ENCODE measurements at regions not wholly inside any gene's neighbourhood (a gene's known extent, or its start where the extent isn't known, plus 50 kb on each side); places are given as distances from the start of the nearest gene placed in this dataset.

DNA sequence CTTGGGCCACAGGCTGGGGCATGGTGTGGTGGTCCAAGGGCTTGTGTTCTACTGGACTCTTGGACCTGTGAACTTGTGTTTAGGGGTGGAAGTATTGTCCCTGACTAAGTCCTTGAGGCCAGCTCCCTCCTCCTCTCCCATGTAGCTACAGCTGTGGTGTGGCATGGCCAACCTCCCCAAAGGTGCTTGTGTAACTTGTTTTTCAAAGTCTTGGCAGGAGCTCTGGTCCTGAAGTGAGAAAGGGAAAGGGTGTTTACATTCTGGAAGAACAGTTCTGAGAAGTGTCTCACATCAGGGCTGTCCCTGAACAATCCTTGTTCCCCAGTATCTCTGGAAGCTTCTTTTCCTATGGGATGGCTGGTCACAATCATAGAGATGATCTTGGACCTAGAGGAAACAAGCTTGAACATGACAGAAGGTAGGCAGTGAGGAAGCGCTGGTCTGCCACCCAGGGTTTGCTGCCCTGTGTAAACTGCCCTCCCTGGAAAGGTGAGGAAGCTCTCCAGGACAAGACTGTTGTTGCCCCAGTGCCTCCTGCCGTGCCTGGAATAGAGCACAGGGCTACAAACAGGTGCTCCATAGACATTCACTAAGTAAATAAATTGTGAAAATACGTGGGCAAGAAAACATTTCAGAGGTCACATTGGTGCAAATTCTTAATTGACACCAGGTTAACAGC is 64.6 kb upstream of the KLF9 start:
- DNase-seq = no peak

DNA sequence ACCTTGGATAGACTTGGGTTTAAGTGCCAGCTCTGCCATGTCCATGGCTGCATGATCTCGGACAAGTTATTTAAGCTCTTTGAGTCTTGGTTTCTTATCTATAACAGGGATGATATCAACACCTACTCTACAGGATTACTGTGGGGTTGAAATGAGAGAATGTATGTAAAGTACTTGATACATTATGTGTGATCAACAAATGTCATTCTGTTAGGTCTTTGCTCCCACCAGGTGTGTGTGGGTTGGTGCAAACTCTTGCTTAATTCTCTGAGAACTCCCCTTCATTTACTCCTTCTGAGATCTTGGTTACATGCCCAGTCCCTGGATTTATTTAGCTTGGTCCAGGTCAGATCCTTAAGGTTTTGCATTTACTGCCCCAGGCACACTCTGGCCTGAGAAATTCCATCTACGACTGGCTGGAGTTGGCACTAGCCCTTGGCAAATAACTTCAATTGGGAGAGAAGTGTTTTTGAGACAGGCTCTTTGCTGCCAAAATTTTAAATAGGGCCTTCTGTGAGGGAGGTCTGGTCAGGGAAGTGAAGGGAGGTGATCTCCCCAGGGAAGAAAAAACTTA is 63.5 kb upstream of the KLF9 start:
- peak in 15 of 58 donors; percentile 5 to 73 (median 26) for DNase-seq

DNA sequence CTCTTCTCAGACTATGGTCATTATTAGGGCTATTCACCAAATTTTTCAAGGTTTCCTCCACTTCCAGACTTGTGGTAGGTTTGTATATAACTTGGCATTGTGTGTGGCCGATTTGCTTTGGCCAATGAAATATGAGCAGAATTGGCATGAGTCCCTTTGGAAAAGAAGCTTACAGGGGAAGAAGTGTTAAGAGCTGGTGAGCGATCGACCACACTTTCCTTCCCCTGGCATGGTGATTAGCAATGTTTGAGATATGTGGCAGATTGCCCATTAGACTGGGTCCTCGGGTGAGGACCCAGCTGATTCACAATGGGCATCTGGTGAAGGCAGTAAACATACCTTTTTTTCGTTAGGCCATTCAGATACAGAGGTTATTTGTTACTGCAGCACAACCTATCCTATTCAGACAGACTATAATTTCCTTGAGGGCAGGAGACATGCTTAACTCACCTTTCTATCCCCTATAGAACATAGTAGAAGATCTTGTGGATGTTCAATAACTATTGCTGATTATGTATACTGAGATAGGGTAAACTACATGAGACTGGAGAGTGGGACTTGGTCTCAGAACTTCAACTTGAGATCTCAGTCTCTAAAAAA is 62.8 kb upstream of the KLF9 start:
- DNase-seq = no peak

DNA sequence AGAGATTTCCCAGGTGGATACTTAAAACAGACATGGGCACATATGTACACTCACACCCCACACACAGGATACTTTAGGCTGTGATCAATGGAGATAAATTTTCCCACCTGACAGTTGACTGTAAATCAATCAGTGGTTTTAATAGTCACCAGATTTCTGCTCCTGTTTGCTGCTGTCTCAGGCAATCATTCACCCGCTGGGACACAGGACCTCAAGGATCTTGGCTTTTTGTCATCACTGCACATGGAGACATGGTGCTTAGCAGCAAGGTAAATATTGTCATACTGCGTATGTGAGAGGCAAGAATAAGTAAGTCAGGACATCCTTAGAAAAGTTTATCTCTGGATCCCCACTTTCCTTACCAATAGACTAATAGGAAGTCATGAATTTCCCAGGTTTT is 60.8 kb upstream of the KLF9 start:
- DNase-seq = no peak

DNA sequence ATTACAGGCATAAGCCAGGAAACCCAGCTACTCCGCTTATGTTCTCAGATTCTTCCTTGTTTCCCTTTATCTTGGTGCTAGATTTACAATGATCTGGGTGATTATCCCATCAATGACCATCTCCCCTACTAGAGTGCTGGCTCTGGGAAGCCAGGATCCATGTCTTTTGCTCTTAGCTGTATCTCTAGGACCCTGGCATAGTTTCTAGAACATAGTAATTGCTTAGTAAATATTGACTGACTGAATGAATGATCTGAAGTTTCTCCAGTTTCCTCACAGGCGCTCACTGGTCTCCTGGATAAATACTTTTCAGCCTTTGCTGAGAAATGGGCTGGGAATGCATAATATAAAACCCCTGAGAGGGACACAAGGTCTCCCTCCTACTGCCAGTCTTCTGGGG is 60.0 kb upstream of the KLF9 start:
- no peak for DNase-seq

DNA sequence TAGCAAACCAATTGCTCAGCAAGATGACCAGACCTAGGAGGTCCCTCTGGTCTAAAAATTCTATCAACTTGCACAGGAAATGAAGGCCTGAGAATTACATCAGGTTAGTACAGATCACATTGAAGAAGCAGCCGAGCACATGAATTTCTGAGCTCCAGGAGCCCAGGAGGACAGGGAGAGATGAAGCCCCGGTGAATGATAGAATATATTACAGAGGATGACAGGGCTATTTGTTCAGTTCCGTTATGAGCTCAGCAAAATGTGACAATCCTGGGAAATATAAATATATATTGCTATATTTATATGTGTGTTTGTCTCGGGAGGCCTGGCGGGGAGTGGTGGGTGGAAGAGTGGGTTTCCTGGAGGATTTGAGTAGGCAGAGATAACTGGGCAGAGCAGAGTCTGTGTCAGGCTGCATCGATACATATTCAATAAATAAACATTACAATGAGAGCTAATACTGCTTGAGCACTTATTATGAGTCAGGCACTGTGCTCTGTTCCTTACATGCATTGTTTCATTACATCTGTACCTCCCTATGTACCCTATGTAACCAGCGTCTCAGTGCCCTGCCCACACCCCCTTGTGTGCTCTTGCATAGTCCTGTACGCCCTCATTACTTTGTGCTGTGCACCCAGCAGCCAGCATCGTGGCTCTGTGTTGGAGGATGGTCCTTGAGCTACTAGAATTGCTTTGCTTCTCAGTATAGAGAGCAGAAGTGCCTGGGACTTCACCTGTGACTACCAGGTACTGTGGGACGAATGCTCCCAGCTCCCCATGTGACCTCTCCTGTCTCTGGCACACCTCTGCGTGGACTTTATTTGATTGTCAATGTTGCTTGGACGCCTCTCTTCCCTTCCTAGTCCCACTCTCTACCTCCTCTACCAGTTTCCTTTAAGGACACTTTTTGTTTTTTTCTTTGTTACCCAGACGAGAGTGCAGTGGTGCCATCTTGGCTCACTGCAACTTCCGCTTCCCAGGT is 58.1 kb upstream of the KLF9 start:
- no peak for DNase-seq

DNA sequence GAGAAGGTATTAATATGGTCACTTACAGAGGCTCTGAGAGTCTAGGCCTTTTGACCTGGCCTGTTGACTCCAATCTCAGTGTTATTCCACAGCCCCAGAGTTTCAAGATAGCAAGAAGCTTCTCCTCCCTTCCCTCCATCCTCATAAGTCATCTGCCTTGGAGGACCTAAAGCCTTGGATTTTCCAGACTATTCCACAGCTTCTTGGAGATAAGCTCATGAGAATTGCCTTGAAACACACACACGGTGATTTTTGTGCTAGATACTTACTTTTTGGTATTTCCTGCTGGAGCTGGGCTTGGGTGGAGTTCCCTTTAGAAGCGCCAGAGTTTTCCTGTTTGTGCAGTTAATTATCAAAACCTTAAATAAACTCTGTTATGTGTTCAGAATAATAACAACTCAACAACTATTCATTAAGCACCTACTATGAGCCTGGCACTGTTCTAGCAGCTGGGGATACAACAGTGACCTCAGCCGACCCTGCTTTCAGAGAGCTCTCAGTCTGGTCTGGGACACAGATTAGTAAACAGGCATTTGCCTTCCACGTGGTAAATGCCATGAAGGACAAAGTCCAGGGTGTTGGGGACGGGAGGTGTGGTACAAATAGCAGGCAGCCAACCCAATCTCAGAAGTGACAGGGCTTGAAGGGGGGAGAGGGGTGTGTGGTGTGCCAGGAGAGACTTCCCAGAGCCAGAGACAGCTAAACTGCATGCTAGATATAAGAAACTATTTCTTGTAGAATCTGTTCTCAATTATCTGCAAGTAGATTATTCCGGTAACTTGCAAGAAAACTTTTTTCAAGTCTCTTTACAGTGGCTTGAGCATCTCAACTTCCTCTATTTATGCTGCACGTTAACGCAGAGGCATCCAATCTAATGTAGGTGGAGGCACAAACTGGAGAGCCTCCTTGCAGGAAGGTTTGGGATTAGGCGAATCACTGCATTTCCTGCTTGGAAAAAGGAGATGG is 55.9 kb upstream of the KLF9 start:
- peak in 3 of 58 donors; percentile 7 to 43 (median 24) for DNase-seq

DNA sequence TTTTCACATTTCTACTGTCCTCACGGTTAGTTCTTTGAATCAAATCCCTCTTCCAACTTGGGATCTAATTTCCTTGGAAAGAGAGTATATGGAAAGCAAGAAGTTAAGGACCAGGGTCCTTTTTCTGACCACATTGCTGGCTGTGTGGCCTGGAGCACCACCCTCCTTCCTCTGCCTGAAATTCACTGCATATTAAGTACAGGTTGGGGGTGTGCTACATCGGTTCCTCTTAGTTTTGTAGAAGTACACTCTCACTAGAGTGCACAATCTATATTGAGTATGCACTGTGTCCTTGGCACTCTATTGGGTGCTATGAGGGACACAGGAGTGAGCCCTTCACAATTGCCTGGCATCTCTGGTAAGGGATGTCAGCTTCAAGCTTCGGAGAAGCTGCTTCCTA is 53.8 kb upstream of the KLF9 start:
- no peak for DNase-seq

DNA sequence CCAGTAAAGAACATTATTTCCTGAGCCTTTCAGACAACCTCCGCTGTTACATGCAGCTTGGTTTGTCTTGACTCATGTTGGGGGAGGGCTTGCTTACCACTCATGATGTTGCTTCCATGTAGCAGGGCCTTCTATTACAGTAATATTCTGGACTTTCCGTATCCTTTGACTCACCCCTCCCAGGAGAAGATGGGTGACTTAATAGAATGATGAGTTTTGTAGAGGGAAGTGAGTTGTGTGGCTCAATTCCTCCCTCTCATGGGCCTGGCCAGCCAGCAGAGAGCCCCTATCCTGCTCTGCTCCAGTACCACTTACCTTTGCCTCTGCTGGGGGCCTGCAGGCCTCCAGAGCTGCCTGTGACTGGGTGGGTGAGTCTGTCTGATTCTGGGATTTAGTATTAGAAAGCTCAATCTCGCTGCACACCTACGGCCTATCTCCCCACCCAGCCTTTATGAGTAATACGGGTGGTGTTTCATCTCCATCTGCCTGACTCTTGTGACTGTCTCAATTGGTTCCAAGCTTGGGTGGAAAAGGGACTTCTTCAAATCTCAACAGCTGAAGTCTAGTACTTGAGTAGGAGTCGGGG is 52.6 kb upstream of the KLF9 start:
- peak in 9 of 58 donors; percentile 17 to 70 (median 28) for DNase-seq

DNA sequence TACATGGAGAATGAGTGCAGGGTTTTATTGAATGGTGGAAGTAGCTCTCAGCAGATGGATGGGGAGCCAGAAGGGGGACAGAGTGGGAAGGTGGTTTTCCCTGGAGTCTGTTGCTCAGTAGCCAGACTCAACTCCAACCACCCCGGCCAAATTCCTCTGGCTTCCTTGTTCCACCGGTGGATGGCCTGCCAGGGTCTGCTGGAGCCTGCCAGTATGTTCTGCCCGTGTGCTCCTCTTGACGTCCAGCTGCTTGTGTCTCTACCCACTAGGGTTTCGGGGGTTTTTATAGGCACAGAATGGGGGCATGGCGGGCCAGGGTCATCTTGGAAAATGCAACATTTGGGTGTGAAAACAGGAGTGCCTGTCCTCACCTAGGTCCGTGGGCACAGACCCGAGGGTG is 51.4 kb upstream of the KLF9 start:
- DNase-seq = no peak

DNA sequence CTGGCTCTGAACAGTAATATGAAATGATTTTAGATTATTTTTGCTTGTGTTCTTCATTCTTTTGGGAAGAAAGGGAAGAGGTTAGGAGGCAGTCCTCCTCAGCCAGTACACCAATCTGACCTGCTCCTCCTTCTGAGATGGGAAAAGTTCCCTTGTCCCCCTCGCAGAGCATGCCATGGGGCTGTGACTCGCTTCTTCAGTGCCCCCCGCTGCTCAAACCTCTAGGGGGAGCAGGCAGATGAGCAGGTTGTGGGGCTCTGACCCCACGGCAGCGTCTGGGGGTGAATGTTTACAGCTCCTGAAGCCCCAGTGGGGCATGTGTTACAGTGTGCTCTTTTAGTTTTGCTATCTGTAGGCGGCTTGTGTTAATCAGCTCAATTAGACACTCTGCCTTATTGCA is 50.9 kb upstream of the KLF9 start:
- no peak for DNase-seq

Data from anterior cingulate cortex (tissue), 58 donors.